HepG2 (cell line): ENCODE measurements at regions not wholly inside any gene's neighbourhood (a gene's known extent, or its start where the extent isn't known, plus 50 kb on each side); places are given as distances from the start of the nearest gene placed in this dataset.

Experiments
- ATAC-seq: fragments of 200-7000 bp; cut with Tn5 transposase; 3 replicates; pipeline ENCODE4 v1.9.1; 2020; ENCODE audit warnings: mild to moderate bottlenecking, moderate library complexity
- BruUV-seq: library from RNA; stranded (reverse); fragments of 400-500 nt; replicated peaks from 2 replicates; lab custom pipeline; 2021; lab: Mats Ljungman, UMichigan
- CTCF ChIA-PET: fragments of 300-600 bp; formaldehyde crosslinking; extraction: SDS; loops from one replicate; lab custom pipeline; 2021; ENCODE audit warnings: low total read pairs, inconsistent platforms, low intra/inter-chr PET ratio; lab: Yijun Ruan, JAX
- POLR2A ChIA-PET: fragments of 350-600 bp; sonication (Branson Sonifier 250); formaldehyde crosslinking; loops from one replicate; lab custom pipeline; 2020; ENCODE audit warnings: antibody characterized with exemption, inconsistent platforms; lab: Yijun Ruan, JAX
- DNase-seq: peaks from one replicate; pipeline ENCODE4 v3.0.0-alpha.2; 2015; ENCODE audit warnings: low spot score
- FAIRE-seq: peaks from 3 replicates; lab custom pipeline; 2011; peaks lifted over from hg19 to GRCh38; lab: Jason Lieb, UNC
- H2AFZ ChIP-seq: one replicate; pipeline ENCODE4 v1.6.1; 2011; ENCODE audit warnings: low read length, inconsistent platforms
- H3K27ac ChIP-seq: fragments of 300-600 bp; 3 replicates; pipeline ENCODE4 v1.8.0; 2011; ENCODE audit warnings: mixed run types, mild to moderate bottlenecking, mixed read lengths, low read length, inconsistent platforms; ENCODE audit not compliant: insufficient read depth; ENCODE audit errors: extremely low read length
- H3K27me3 ChIP-seq, 2 experiments: fragments of 200-600 bp in 1 of 2; 2 replicates in 1 of 2; 3 replicates in 1 of 2; pipeline versions ENCODE4 v1.6.0 to v1.8.0; 2011; ENCODE audit warnings: low read length in 2 of 2, mild to moderate bottlenecking in 2 of 2, moderate library complexity in 2 of 2, inconsistent platforms in 1 of 2; ENCODE audit not compliant: insufficient read depth in 2 of 2, control insufficient read depth in 1 of 2
- H3K36me3 ChIP-seq, 2 experiments: fragments of 200-600 bp in 1 of 2; replicated peaks in 1 of 2; 2 replicates in 1 of 2; 3 replicates in 1 of 2; pipeline versions ENCODE4 v1.5.1 to v1.8.0; 2011; ENCODE audit warnings: low read length in 2 of 2, inconsistent platforms in 1 of 2; ENCODE audit not compliant: insufficient read depth in 2 of 2, control insufficient read depth in 1 of 2
- H3K4me1 ChIP-seq: 2 replicates; pipeline ENCODE4 v1.5.1; 2012; ENCODE audit warnings: low read length, inconsistent platforms; ENCODE audit not compliant: insufficient read depth
- H3K4me2 ChIP-seq: 2 replicates; pipeline ENCODE4 v1.6.0; 2011; ENCODE audit warnings: low read depth, low read length, inconsistent platforms
- H3K4me3 ChIP-seq, 3 experiments: fragments of 200-600 bp in 1 of 3; sonication (generic), shearing (Covaris generic) in 1 of 3; replicated peaks in 1 of 3; 2 replicates each; pipeline ENCODE4 v1.5.1; 2011 to 2016; ENCODE audit warnings: low read length in 3 of 3, inconsistent platforms in 2 of 3, low read depth in 2 of 3, mild to moderate bottlenecking in 2 of 3, control low read depth in 1 of 3, mixed read lengths in 1 of 3; ENCODE audit not compliant: insufficient read depth in 1 of 3
- H3K79me2 ChIP-seq: one replicate; pipeline ENCODE4 v1.6.1; 2011; ENCODE audit warnings: low read length, inconsistent platforms; ENCODE audit not compliant: insufficient read depth
- H3K9ac ChIP-seq: 2 replicates; pipeline ENCODE4 v1.6.0; 2011; ENCODE audit warnings: mild to moderate bottlenecking, low read depth, low read length, inconsistent platforms; ENCODE audit not compliant: insufficient read depth
- H3K9me3 ChIP-seq: 2 replicates; pipeline ENCODE4 v1.5.1; 2012; ENCODE audit warnings: mild to moderate bottlenecking, low read length
- H4K20me1 ChIP-seq: 2 replicates; pipeline ENCODE4 v1.6.0; 2011; ENCODE audit warnings: inconsistent platforms, mild to moderate bottlenecking, low read length, moderate library complexity; ENCODE audit not compliant: insufficient read depth
- ATF1 ChIP-seq: IDR thresholded peaks from 2 replicates; pipeline ENCODE4 v1.6.1; 2016; ENCODE audit warnings: mild to moderate bottlenecking, control low read depth
- KMT2A ChIP-seq: sonication (generic); formaldehyde crosslinking; IDR thresholded peaks from 2 replicates; pipeline ENCODE4 v1.4.0; 2020; ENCODE audit warnings: missing genetic modification reagents
- NFATC3 ChIP-seq: sonication (generic); formaldehyde crosslinking; IDR thresholded peaks from 2 replicates; pipeline ENCODE4 v1.5.1; 2020; ENCODE audit warnings: mild to moderate bottlenecking, missing genetic modification reagents
- TBX2 ChIP-seq: sonication (generic); formaldehyde crosslinking; IDR thresholded peaks from 2 replicates; pipeline ENCODE4 v1.5.0; 2020; ENCODE audit warnings: missing genetic modification reagents, mild to moderate bottlenecking, borderline replicate concordance
- TCF7L2 ChIP-seq: IDR thresholded peaks from 2 replicates; pipeline ENCODE4 v1.6.1; 2011; ENCODE audit warnings: mild to moderate bottlenecking, low read depth, low read length, moderate library complexity
- ZNF713 ChIP-seq: sonication (generic); formaldehyde crosslinking; IDR thresholded peaks from 2 replicates; pipeline ENCODE4 v1.4.0; 2020; ENCODE audit warnings: mild to moderate bottlenecking, missing genetic modification reagents
- WGBS: methylation state at CpG from one replicate; pipeline ENCODE4 v1.1.6; 2017; ENCODE audit warnings: low lambda C conversion rate; 5-methylcytosine and 5-hydroxymethylcytosine counted together
- in situ Hi-C: cut with HindIII; loops from 2 replicates; pipeline ENCODE4 v1.10.0; 2017; ENCODE audit warnings: low pct_unique_long_range_greater_than_20kb; ENCODE audit not compliant: extremely low pct_ligation_motif_present
- intact Hi-C: fragments of 100-400 bp; cut with micrococcal nuclease; formaldehyde crosslinking; loops from one replicate; pipeline ENCODE4 v1.10.0; 2022; ENCODE audit not compliant: unreplicated experiment
- TF ChIP-seq, protein P1 (sequence below): sonication (generic); formaldehyde crosslinking; IDR thresholded peaks from 2 replicates; pipeline ENCODE4 v1.9.0; 2022; ENCODE audit warnings: low read depth, missing genetic modification reagents
- TF ChIP-seq, protein P2 (sequence below): sonication (generic); formaldehyde crosslinking; IDR thresholded peaks from 2 replicates; pipeline ENCODE4 v1.4.0; 2020; ENCODE audit warnings: mild to moderate bottlenecking, missing genetic modification reagents

DNA sequence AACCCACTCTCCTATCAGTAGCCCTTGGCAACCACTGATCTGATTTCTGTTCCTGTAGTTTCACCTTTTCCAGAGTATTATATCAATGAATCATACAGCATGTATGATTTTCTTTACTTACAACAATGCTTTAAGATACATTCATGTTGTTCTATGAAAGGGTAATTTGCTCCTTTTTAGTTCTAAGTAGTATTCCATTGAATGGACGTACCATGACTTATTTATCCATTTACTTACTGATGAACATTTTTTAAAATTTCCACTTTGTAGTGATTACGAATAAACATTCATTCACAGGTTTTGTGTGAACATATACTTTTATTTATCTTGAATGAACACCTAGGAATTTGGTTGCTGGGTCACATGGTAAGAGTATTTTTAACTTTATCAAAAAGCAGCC, 620.8 kb downstream of the HTR1A start:
- no peaks in the 10 kb centered on the region for H3K27me3 ChIP-seq
- intact Hi-C loops (no loop called here), in situ Hi-C loops (no loop called here)
- 2% methylated on average over 2 of the region's 2 CpGs for WGBS
- DNase-seq (no peak), FAIRE-seq (no peak), ATAC-seq (no peak)
- no peak overlapping the region for H3K9ac ChIP-seq
- H3K4me3 ChIP-seq, result no peak overlapping the region
- no TSS peak for BruUV-seq
- POLR2A ChIA-PET, result no interaction called here
- no peaks in the 10 kb centered on the region for H4K20me1 ChIP-seq
- CTCF ChIA-PET, result no interaction called here
- no peaks in the 10 kb centered on the region for H3K4me1 ChIP-seq
- no peaks in the 10 kb centered on the region for H3K79me2 ChIP-seq
- H3K9me3 ChIP-seq, result peaks cover 30% of the 10 kb centered on the region
- no peak overlapping the region for H3K4me2 ChIP-seq
- TF ChIP-seq TBX2 (CRISPR knock-in tag) (no peak), ZNF713 (CRISPR knock-in tag) (no peak), NFATC3 (CRISPR knock-in tag) (no peak), TCF7L2 (no peak)
- H3K27ac ChIP-seq, result no peak overlapping the region
- H2AFZ ChIP-seq, result no peak overlapping the region
- H3K36me3 ChIP-seq, result no peaks in the 10 kb centered on the region

DNA sequence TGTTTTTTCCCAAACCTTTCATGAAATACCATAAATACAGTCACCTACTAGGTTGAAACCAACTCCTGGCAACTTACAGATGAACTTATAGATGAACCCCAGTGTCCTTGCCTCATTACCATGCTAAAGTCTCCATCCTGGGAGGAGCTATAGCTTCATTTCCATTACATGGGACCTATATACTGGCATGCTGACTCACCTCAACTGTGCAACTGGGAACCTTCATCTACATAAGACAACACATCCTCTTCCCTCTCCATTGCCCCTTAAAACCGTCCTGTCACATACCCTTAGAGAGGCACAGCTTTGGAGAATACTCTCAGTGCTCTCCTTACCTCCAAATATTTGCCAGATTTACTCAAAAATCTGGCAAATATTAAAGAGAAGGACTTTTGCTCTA, 638.3 kb downstream of the HTR1A start:
- Histone ChIP-seq H2AFZ (no peak overlapping the region), H3K36me3 (no peaks in the 10 kb centered on the region), H3K4me2 (no peak overlapping the region), H3K9me3 (peaks cover 14% of the 10 kb centered on the region), H3K9ac (no peak overlapping the region), H3K27me3 (no peaks in the 10 kb centered on the region), H3K79me2 (no peaks in the 10 kb centered on the region), H3K27ac (no peak overlapping the region), H3K4me3 (no peak overlapping the region), H3K4me1 (no peaks in the 10 kb centered on the region), H4K20me1 (no peaks in the 10 kb centered on the region)
- ChIA-PET POLR2A (no interaction called here), CTCF (no interaction called here)
- no TSS peak for BruUV-seq
- ATAC-seq, result no peak
- 0% methylated on average over 1 of the region's 1 CpG for WGBS
- intact Hi-C loops (no loop called here), in situ Hi-C loops (no loop called here)
- no peak for TF ChIP-seq KMT2A (CRISPR knock-in tag)
- TF ChIP-seq, protein P1, sequence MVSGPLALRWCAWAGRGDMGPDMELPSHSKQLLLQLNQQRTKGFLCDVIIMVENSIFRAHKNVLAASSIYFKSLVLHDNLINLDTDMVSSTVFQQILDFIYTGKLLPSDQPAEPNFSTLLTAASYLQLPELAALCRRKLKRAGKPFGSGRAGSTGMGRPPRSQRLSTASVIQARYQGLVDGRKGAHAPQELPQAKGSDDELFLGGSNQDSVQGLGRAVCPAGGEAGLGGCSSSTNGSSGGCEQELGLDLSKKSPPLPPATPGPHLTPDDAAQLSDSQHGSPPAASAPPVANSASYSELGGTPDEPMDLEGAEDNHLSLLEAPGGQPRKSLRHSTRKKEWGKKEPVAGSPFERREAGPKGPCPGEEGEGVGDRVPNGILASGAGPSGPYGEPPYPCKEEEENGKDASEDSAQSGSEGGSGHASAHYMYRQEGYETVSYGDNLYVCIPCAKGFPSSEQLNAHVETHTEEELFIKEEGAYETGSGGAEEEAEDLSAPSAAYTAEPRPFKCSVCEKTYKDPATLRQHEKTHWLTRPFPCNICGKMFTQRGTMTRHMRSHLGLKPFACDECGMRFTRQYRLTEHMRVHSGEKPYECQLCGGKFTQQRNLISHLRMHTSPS (CRISPR knock-in tag), result no peak
- TF ChIP-seq, protein P2, sequence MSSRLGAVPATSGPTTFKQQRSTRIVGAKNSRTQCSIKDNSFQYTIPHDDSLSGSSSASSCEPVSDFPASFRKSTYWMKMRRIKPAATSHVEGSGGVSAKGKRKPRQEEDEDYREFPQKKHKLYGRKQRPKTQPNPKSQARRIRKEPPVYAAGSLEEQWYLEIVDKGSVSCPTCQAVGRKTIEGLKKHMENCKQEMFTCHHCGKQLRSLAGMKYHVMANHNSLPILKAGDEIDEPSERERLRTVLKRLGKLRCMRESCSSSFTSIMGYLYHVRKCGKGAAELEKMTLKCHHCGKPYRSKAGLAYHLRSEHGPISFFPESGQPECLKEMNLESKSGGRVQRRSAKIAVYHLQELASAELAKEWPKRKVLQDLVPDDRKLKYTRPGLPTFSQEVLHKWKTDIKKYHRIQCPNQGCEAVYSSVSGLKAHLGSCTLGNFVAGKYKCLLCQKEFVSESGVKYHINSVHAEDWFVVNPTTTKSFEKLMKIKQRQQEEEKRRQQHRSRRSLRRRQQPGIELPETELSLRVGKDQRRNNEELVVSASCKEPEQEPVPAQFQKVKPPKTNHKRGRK (CRISPR knock-in tag), result no peak
- TF ChIP-seq ATF1 (CRISPR knock-in tag), result no peak
- no peak for FAIRE-seq
- no peak for DNase-seq
